ENCODE measurements at regions not wholly inside any gene's neighbourhood (a gene's known extent, or its start where the extent isn't known, plus 50 kb on each side); places are given as distances from the start of the nearest gene placed in this dataset.

GRCh38 chr16:9186061-9186460 is 94.6 kb downstream of the HAPSTR1 start:
- DNase-seq (ENCODE audit: low read depth), result no peak

- DNase-seq (ENCODE audit: low read depth), result no peak
These were observed 97.3 kb downstream of the HAPSTR1 start for GRCh38 chr16:9188721-9189120.

GRCh38 chr16:9191274-9191850 is 99.9 kb downstream of the HAPSTR1 start:
- DNase-seq (ENCODE audit: low read depth), result no peak

GRCh38 chr16:9192746-9193145 is 101.3 kb downstream of the HAPSTR1 start:
- peak; percentile 18 for DNase-seq (ENCODE audit: low read depth)

- DNase-seq (ENCODE audit: low read depth), result no peak
These were observed 103.8 kb downstream of the HAPSTR1 start for GRCh38 chr16:9195287-9195686.

GRCh38 chr16:9197957-9198661 is 106.7 kb downstream of the HAPSTR1 start:
- DNase-seq (ENCODE audit: low read depth), result no peak

GRCh38 chr16:9199311-9199710 is 107.9 kb downstream of the HAPSTR1 start:
- peak; percentile 56 for DNase-seq (ENCODE audit: low read depth)

- DNase-seq (ENCODE audit: low read depth), result no peak
These were observed 108.3 kb downstream of the HAPSTR1 start for GRCh38 chr16:9199751-9200150.

GRCh38 chr16:9203956-9204355 is 112.5 kb downstream of the HAPSTR1 start:
- DNase-seq (ENCODE audit: low read depth), result no peak

- no peak for DNase-seq (ENCODE audit: low read depth)
These were observed 114.2 kb downstream of the HAPSTR1 start for GRCh38 chr16:9205661-9206060.

- no peak for DNase-seq (ENCODE audit: low read depth)
These were observed 114.7 kb downstream of the HAPSTR1 start for GRCh38 chr16:9206156-9206555.

- no peak for DNase-seq (ENCODE audit: low read depth)
These were observed 121.2 kb downstream of the HAPSTR1 start for GRCh38 chr16:9212621-9213020.

GRCh38 chr16:9219813-9220212 is 128.4 kb downstream of the HAPSTR1 start:
- no peak for DNase-seq (ENCODE audit: low read depth)

GRCh38 chr16:9225527-9226316 is 134.3 kb downstream of the HAPSTR1 start:
- DNase-seq (ENCODE audit: low read depth), result peak; percentile 13

GRCh38 chr16:9226924-9227323 is 135.5 kb downstream of the HAPSTR1 start:
- no peak for DNase-seq (ENCODE audit: low read depth)

GRCh38 chr16:9231039-9231438 is 139.6 kb downstream of the HAPSTR1 start:
- no peak for DNase-seq (ENCODE audit: low read depth)

- no peak for DNase-seq (ENCODE audit: low read depth)
These were observed 140.8 kb downstream of the HAPSTR1 start for GRCh38 chr16:9232102-9232770.

- DNase-seq (ENCODE audit: low read depth), result no peak
These were observed 144.4 kb downstream of the HAPSTR1 start for GRCh38 chr16:9235867-9236266.

GRCh38 chr16:9236319-9236718 is 144.9 kb downstream of the HAPSTR1 start:
- DNase-seq (ENCODE audit: low read depth), result no peak

- no peak for DNase-seq (ENCODE audit: low read depth)
These were observed 146.9 kb downstream of the HAPSTR1 start for GRCh38 chr16:9238346-9238745.

GRCh38 chr16:9241177-9241576 is 149.7 kb downstream of the HAPSTR1 start:
- no peak for DNase-seq (ENCODE audit: low read depth)

- no peak for DNase-seq (ENCODE audit: low read depth)
These were observed 156.7 kb downstream of the HAPSTR1 start for GRCh38 chr16:9248162-9248561.

Measured in HT1080 (cell line).